ENCODE measurements at regions not wholly inside any gene's neighbourhood (a gene's known extent, or its start where the extent isn't known, plus 50 kb on each side); places are given as distances from the start of the nearest gene placed in this dataset.

DNA sequence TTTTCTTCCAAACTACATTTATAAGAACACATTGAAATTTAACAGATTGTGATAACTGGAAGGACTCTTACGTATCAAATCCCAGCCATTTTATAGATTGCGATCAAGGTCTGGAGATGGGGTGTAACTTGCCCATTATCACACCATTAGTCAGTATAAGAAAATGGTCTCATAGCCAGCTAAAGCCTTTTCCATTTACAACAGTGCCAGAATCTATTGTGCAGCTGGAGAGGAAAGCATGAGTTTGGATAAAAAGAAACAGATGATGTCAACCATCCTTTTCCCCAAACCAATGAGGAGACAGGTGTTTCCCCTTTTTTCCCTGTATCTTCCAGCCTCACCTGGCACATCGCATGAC, 658.8 kb downstream of the ACTL7B start:
- Histone ChIP-seq H3K4me1 (ENCODE audit: insufficient read depth, low read length) (no peaks in the 10 kb centered on the region), H2BK5ac (ENCODE audit: insufficient read length, low read length) (no peak overlapping the region), H3K79me2 (ENCODE audit: insufficient read depth, low read length) (no peaks in the 10 kb centered on the region), H3K4me2 (ENCODE audit: insufficient read depth, insufficient read length, low read length) (no peak overlapping the region), H2AFZ (ENCODE audit: low read length) (no peak overlapping the region), H3K14ac (ENCODE audit: insufficient read depth, low read length) (no peak overlapping the region), H3T11ph (ENCODE audit: low read length) (no peak overlapping the region), H3K9ac (ENCODE audit: extremely low read depth, insufficient read length, low read length) (no peak overlapping the region), H3K23me2 (ENCODE audit: insufficient read length, low read depth, low read length, poor library complexity, severe bottlenecking) (no peaks in the 10 kb centered on the region), H2AK5ac (ENCODE audit: insufficient read length, low read length) (no peak overlapping the region), H2BK12ac (ENCODE audit: insufficient read length, low read depth, low read length) (no peak overlapping the region), H2BK120ac (ENCODE audit: low read depth, low read length, poor library complexity, severe bottlenecking) (no peak overlapping the region), H3K18ac (ENCODE audit: insufficient read length, low read depth, low read length) (no peak overlapping the region), H3K79me1 (ENCODE audit: insufficient read depth, low read depth, low read length, poor library complexity, severe bottlenecking) (no peaks in the 10 kb centered on the region), H3K4ac (ENCODE audit: low read depth, low read length) (no peak overlapping the region), H4K8ac (replicated peaks; ENCODE audit: insufficient read length, low read depth, low read length) (no peak overlapping the region), H4K91ac (ENCODE audit: insufficient read length, low read depth, low read length) (no peak overlapping the region), H3K27me3 (ENCODE audit: insufficient read depth, low read length) (no peaks in the 10 kb centered on the region), H4K20me1 (ENCODE audit: control insufficient read depth, insufficient read depth, insufficient read length) (no peaks in the 10 kb centered on the region), H4K5ac (ENCODE audit: insufficient read length, low read depth, low read length) (no peak overlapping the region), H3K27ac (ENCODE audit: insufficient read length, low read depth, low read length) (no peak overlapping the region), H2BK15ac (ENCODE audit: low read depth, low read length) (no peak overlapping the region), H3K9me3 (ENCODE audit: control insufficient read depth, low read depth, low read length) (no peaks in the 10 kb centered on the region), H3K56ac (ENCODE audit: insufficient read length, low read depth, low read length) (no peak overlapping the region), H2BK20ac (ENCODE audit: low read depth, low read length, poor library complexity, severe bottlenecking) (no peak overlapping the region), H3K23ac (ENCODE audit: insufficient read length, low read depth, low read length) (no peak overlapping the region)
- H3K4me1 Mint-ChIP-seq = no peaks in the 10 kb centered on the region
- no peaks in the 10 kb centered on the region; the same call in 1 of the 2 replicates for H3K27me3 Mint-ChIP-seq (ENCODE audit: low read depth)
- WGBS (ENCODE audit: extremely low coverage, insufficient read length, low lambda C conversion rate) = no CpG with 5 or more reads among the region's 3 CpGs
- no peak overlapping the region for H3K27ac Mint-ChIP-seq
- no peaks in the 10 kb centered on the region; a peak in 2 of 5 replicates for H3K9me3 Mint-ChIP-seq
- TF ChIP-seq, protein P1, sequence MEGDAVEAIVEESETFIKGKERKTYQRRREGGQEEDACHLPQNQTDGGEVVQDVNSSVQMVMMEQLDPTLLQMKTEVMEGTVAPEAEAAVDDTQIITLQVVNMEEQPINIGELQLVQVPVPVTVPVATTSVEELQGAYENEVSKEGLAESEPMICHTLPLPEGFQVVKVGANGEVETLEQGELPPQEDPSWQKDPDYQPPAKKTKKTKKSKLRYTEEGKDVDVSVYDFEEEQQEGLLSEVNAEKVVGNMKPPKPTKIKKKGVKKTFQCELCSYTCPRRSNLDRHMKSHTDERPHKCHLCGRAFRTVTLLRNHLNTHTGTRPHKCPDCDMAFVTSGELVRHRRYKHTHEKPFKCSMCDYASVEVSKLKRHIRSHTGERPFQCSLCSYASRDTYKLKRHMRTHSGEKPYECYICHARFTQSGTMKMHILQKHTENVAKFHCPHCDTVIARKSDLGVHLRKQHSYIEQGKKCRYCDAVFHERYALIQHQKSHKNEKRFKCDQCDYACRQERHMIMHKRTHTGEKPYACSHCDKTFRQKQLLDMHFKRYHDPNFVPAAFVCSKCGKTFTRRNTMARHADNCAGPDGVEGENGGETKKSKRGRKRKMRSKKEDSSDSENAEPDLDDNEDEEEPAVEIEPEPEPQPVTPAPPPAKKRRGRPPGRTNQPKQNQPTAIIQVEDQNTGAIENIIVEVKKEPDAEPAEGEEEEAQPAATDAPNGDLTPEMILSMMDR (conservative IDR thresholded peaks at IDR 0.05) = no peak
- H3K36me3 Mint-ChIP-seq (ENCODE audit: insufficient read depth in 1 of 3, low read depth in 3 of 3) = no peaks in the 10 kb centered on the region
- H3K4me3 Mint-ChIP-seq = no peak overlapping the region
- no peak for DNase-seq
